ENCODE measurements at regions not wholly inside any gene's neighbourhood (a gene's known extent, or its start where the extent isn't known, plus 50 kb on each side); places are given as distances from the start of the nearest gene placed in this dataset.

- Histone ChIP-seq H3K4me1 (no peaks in the 10 kb centered on the region), H3K9me3 (no peaks in the 10 kb centered on the region), H3K36me3 (no peaks in the 10 kb centered on the region), H3K4me3 (no peak overlapping the region), H3K27me3 (no peaks in the 10 kb centered on the region), H3K27ac (peak overlapping the region in 1 of 4 donors; percentile 10)
- ATAC-seq (ENCODE audit: low FRiP score in 2 of 2) (peak in 1 of 2 donors; percentile 54), DNase-seq (no peak)
- 61 to 77% methylated on average over 3 of the region's 3 CpGs for WGBS, 2 donors
- no peak for TF ChIP-seq CTCF (IDR thresholded peaks at IDR 0.05)
- TF ChIP-seq POLR2AphosphoS5 (IDR thresholded peaks at IDR 0.05) = no peak
- no peak for TF ChIP-seq EP300 (IDR thresholded peaks at IDR 0.05)
- no peak for TF ChIP-seq POLR2A (IDR thresholded peaks at IDR 0.05)
Observed at GRCh38 chr14:22400655-22401259, 188.3 kb downstream of the DAD1 start.

GRCh38 chr14:22399776-22400175, 189.2 kb downstream of the DAD1 start:
- DNase-seq = no peak
- Histone ChIP-seq H3K27me3 (no peaks in the 10 kb centered on the region), H3K27ac (no peak overlapping the region), H3K36me3 (no peaks in the 10 kb centered on the region), H3K9me3 (no peaks in the 10 kb centered on the region), H3K4me3 (no peak overlapping the region), H3K4me1 (no peaks in the 10 kb centered on the region)
- ATAC-seq (ENCODE audit: low FRiP score in 2 of 2) = no peak
- WGBS, 2 donors = 81 to 96% methylated on average over 2 of the region's 2 CpGs
- TF ChIP-seq POLR2A (IDR thresholded peaks at IDR 0.05) (no peak), POLR2AphosphoS5 (IDR thresholded peaks at IDR 0.05) (no peak), CTCF (IDR thresholded peaks at IDR 0.05) (no peak), EP300 (IDR thresholded peaks at IDR 0.05) (no peak)

- ATAC-seq (ENCODE audit: low FRiP score in 2 of 2) (no peak), DNase-seq (no peak)
- no peaks in the 10 kb centered on the region for H3K4me1 ChIP-seq
- no peaks in the 10 kb centered on the region for H3K36me3 ChIP-seq
- H3K27ac ChIP-seq = no peak overlapping the region
- no peaks in the 10 kb centered on the region for H3K27me3 ChIP-seq
- 85 to 91% methylated on average over 7 of the region's 7 CpGs for WGBS, 2 donors
- no peak for TF ChIP-seq EP300 (IDR thresholded peaks at IDR 0.05)
- no peak for TF ChIP-seq POLR2A (IDR thresholded peaks at IDR 0.05)
- no peak for TF ChIP-seq CTCF (IDR thresholded peaks at IDR 0.05)
- TF ChIP-seq POLR2AphosphoS5 (IDR thresholded peaks at IDR 0.05) = no peak
- no peak overlapping the region for H3K4me3 ChIP-seq
- H3K9me3 ChIP-seq = no peaks in the 10 kb centered on the region
Observed at GRCh38 chr14:22397221-22397737, 191.7 kb downstream of the DAD1 start.

- no peaks in the 10 kb centered on the region for H3K4me1 ChIP-seq
- no peak overlapping the region for H3K27ac ChIP-seq
- no peak overlapping the region for H3K4me3 ChIP-seq
- no peak for ATAC-seq (ENCODE audit: low FRiP score in 2 of 2)
- H3K9me3 ChIP-seq = no peaks in the 10 kb centered on the region
- H3K27me3 ChIP-seq = no peaks in the 10 kb centered on the region
- WGBS, 2 donors = 97 to 100% methylated on average over 1 to 2 of the region's 2 CpGs
- no peaks in the 10 kb centered on the region for H3K36me3 ChIP-seq
- peak in 1 of 2 donors; percentile 1 for DNase-seq
- TF ChIP-seq POLR2A (IDR thresholded peaks at IDR 0.05) = no peak
- no peak for TF ChIP-seq CTCF (IDR thresholded peaks at IDR 0.05)
- no peak for TF ChIP-seq POLR2AphosphoS5 (IDR thresholded peaks at IDR 0.05)
- TF ChIP-seq EP300 (IDR thresholded peaks at IDR 0.05) = no peak
Observed at GRCh38 chr14:22395803-22396202, 193.2 kb downstream of the DAD1 start.

- no peaks in the 10 kb centered on the region for H3K27me3 ChIP-seq
- DNase-seq (no peak), ATAC-seq (ENCODE audit: low FRiP score in 2 of 2) (no peak)
- H3K27ac ChIP-seq = no peak overlapping the region
- WGBS, 2 donors = 84 to 93% methylated on average over 2 of the region's 2 CpGs
- H3K36me3 ChIP-seq = no peaks in the 10 kb centered on the region
- H3K4me3 ChIP-seq = no peak overlapping the region
- no peaks in the 10 kb centered on the region for H3K9me3 ChIP-seq
- H3K4me1 ChIP-seq = no peaks in the 10 kb centered on the region
- TF ChIP-seq CTCF (IDR thresholded peaks at IDR 0.05) = no peak
- no peak for TF ChIP-seq POLR2A (IDR thresholded peaks at IDR 0.05)
- TF ChIP-seq POLR2AphosphoS5 (IDR thresholded peaks at IDR 0.05) = no peak
Observed at GRCh38 chr14:22394616-22395015, 194.4 kb downstream of the DAD1 start.

Measured in upper lobe of left lung (tissue), 6 donors.